Memory B cell (primary cell): ENCODE measurements at regions not wholly inside any gene's neighbourhood (a gene's known extent, or its start where the extent isn't known, plus 50 kb on each side); places are given as distances from the start of the nearest gene placed in this dataset.

Experiments used
- ATAC-seq: fragments of 150-1000 bp; cut with Tn5 transposase; 2 replicates; pipeline ENCODE4 v1.10.0; 2021; ENCODE audit warnings: low read depth, mild to moderate bottlenecking, moderate library complexity
- DNase-seq, 2 donors: peaks; one replicate each; pipeline ENCODE4 v3.0.0; 2022; ENCODE audit warnings: low spot score in 2 of 2
- H3K27ac Mint-ChIP-seq: one replicate; pipeline ENCODE4 v1.8.0; 2022; ENCODE audit warnings: mild to moderate bottlenecking, moderate library complexity, mixed read lengths
- H3K27me3 Mint-ChIP-seq: one replicate; pipeline ENCODE4 v1.8.0; 2022; ENCODE audit warnings: mixed read lengths
- H3K36me3 Mint-ChIP-seq: one replicate; pipeline ENCODE4 v1.8.0; 2022; ENCODE audit warnings: mild to moderate bottlenecking, mixed read lengths
- H3K4me1 Mint-ChIP-seq: one replicate; pipeline ENCODE4 v1.8.0; 2022; ENCODE audit warnings: mixed read lengths
- H3K4me3 Mint-ChIP-seq: one replicate; pipeline ENCODE4 v1.8.0; 2022; ENCODE audit warnings: mild to moderate bottlenecking, moderate library complexity, mixed read lengths
- H3K9me3 Mint-ChIP-seq: one replicate; pipeline ENCODE4 v1.8.0; 2022; ENCODE audit warnings: mixed read lengths

DNA sequence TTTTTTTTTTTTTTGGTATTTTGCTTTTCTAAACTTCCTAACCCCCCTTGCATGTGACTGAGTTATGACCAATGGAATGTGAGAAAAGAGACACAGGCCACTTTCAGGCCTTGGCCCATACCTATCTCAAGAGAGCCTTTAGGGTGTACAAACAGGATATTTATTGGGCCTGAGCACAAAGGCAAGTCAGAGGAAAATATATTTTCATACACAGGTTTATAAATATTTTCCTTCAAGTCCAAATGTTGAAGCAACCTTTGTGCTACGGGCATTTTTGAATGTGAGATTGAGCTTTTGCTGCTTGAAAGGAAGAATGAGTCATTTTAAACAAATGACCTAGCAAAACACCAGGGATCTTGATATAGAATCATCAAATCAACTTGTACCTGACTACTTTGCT, 228.6 kb upstream of the E2F7 start:
- Mint-ChIP-seq H3K36me3 (no peaks in the 10 kb centered on the region), H3K4me1 (no peaks in the 10 kb centered on the region), H3K4me3 (no peak overlapping the region), H3K27ac (no peak overlapping the region), H3K27me3 (no peaks in the 10 kb centered on the region), H3K9me3 (peaks cover 8% of the 10 kb centered on the region)
- ATAC-seq: no peak
- no peak for DNase-seq

DNA sequence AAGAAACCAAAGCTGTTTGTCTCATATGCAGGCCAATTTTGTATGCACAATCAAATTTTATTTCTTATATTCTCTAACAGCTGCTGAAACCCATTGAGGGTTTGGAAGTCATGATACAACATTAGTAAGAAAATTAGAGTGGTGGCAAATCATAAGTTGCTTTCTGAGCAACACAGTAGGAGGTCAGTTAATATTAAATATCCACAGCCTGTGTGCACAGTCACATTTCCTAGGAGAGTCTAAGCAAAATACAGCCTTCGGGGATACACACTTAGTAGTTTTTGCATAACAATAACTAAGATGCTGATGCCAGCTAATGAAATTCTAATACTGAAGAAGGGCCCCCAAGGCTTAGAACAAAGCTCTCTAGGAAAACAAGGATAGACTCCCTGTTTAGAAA, 209.6 kb upstream of the E2F7 start:
- no peak for DNase-seq
- no peak overlapping the region for H3K27ac Mint-ChIP-seq
- H3K36me3 Mint-ChIP-seq: no peaks in the 10 kb centered on the region
- no peaks in the 10 kb centered on the region for H3K9me3 Mint-ChIP-seq
- no peak for ATAC-seq
- H3K4me1 Mint-ChIP-seq: no peaks in the 10 kb centered on the region
- H3K4me3 Mint-ChIP-seq: no peak overlapping the region
- no peaks in the 10 kb centered on the region for H3K27me3 Mint-ChIP-seq

DNA sequence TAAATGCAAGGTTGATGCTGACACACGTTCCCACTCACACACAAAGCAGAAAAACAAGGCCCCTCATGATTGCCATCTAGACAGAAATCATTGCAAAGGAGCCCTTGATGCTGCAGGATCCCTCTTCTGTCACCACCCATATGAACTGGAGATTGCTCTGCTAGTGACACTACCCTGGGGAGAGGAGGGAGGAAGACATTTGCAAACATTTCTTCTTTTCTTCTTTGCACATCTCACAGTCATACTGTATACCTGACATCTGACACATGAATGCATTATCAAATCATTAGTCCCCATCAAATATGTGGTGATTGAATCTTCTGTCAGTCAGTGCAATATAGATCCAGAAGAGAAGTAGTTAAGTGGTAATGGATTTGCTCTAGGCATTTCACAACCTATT, 208.5 kb upstream of the E2F7 start:
- Mint-ChIP-seq H3K4me3 (no peak overlapping the region), H3K27ac (no peak overlapping the region), H3K27me3 (no peaks in the 10 kb centered on the region), H3K4me1 (no peaks in the 10 kb centered on the region), H3K36me3 (no peaks in the 10 kb centered on the region), H3K9me3 (no peaks in the 10 kb centered on the region)
- ATAC-seq: no peak
- DNase-seq: no peak

DNA sequence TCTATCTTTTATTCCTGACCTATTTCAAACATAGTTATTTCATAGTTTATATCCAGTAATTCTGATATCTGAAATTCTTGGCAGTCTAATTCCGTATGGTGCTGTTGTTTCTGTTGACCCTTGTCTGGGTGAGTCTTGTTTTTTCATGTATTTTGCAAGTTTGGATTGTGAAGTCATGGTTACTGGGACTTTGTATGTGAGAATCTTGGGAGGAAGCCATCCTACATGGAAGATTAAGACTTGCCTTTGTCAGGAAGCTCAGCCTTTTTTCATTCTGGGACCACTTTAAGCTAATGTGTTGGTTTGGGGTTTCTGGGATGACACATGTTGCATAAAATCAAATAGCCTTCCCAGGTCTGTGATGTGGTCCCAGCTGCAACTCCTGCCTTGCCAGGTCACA, 191.6 kb upstream of the E2F7 start:
- Mint-ChIP-seq H3K4me1 (no peaks in the 10 kb centered on the region), H3K36me3 (no peaks in the 10 kb centered on the region), H3K27ac (no peak overlapping the region), H3K9me3 (peaks cover 4% of the 10 kb centered on the region), H3K27me3 (no peaks in the 10 kb centered on the region), H3K4me3 (no peak overlapping the region)
- no peak for DNase-seq
- ATAC-seq: no peak

DNA sequence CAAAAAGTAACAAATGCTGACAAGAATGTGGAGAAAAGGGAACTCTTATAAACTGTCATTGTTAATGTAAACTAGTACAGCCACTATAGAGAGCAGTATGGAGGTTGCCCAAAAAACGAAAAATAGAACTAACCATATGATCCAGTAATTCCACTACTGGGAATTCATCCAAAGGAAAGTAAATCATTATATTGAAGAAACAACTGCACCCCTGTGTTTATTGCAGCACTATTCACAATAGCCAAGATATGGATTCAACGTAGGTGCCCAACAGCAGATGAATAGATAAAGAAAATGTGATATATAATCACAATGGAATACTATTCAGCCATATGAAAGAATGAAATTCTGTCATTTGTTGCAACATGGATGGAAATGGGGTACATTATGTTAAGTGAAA, 188.0 kb upstream of the E2F7 start:
- H3K27me3 Mint-ChIP-seq: peaks cover 3% of the 10 kb centered on the region
- peaks cover 1% of the 10 kb centered on the region for H3K9me3 Mint-ChIP-seq

DNA sequence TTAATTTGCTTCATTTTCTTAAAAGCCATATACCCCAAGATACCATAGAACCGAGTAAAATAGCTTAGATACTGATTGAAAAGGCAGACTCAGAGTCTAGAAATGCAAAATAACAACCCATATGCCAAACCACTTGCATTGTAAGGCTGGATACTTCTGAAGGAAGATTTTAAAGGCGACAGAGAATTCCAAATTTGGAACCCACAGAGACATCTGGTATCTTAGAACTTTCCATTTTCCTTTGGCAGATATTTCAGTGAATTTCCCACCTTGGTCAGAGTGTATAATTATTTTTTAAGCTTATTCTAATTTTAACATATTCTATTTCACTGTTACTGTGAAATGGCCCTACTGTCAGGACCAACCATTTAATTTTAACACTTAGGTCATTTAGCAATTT, 186.4 kb upstream of the E2F7 start:
- Mint-ChIP-seq H3K4me3 (no peak overlapping the region), H3K36me3 (no peaks in the 10 kb centered on the region), H3K4me1 (no peaks in the 10 kb centered on the region), H3K27me3 (peaks cover 3% of the 10 kb centered on the region), H3K27ac (no peak overlapping the region), H3K9me3 (no peaks in the 10 kb centered on the region)
- ATAC-seq (no peak), DNase-seq (no peak)

More for the DNA sequence above, 188.0 kb upstream of the E2F7 start:
- ATAC-seq: no peak
- Mint-ChIP-seq H3K36me3 (no peaks in the 10 kb centered on the region), H3K4me1 (no peaks in the 10 kb centered on the region), H3K4me3 (no peak overlapping the region), H3K27ac (no peak overlapping the region)
- DNase-seq: no peak

DNA sequence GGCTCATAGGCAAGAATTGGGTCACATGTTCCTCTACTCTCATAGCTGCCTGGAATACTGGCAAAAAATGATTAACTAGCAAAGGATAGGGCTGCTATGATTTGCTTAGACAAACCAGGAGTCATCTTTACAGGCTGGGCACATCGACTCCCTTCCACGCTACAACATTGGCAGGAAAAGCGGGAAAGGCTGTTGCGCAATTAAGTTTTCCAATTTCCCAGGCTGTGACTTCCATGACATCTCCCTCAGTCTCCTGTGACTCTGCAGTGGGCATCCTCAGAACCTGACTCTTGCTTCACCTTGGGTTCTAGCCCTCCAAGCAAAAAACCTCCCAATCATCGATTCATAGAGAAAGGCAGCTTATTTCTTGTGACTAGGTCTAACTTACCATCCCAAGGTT, 184.5 kb upstream of the E2F7 start:
- H3K4me3 Mint-ChIP-seq: no peak overlapping the region
- ATAC-seq: no peak
- no peaks in the 10 kb centered on the region for H3K4me1 Mint-ChIP-seq

DNA sequence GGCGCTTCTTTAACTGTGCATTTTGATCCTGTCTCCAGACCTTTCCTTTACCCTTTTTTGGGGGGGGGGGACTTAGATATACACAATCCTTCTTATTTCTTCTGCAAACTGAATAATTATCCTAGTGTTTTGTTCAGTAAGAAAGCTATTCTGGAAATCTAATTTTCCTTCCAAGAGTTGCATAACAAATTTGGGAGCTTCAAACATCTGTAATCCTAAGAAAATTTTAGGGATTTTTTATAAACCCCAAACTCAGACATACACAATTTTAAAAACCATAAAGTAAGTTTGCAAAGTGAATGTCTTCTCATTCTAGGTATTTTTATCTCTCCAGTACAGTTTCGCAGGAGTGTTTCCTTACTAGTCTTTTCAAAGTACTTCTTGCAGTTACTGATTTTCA, 182.7 kb upstream of the E2F7 start:
- DNase-seq (no peak), ATAC-seq (no peak)
- Mint-ChIP-seq H3K27me3 (peaks cover 3% of the 10 kb centered on the region), H3K4me1 (no peaks in the 10 kb centered on the region), H3K27ac (no peak overlapping the region), H3K4me3 (no peak overlapping the region), H3K9me3 (no peaks in the 10 kb centered on the region), H3K36me3 (no peaks in the 10 kb centered on the region)

More for the DNA sequence above, 184.5 kb upstream of the E2F7 start:
- Mint-ChIP-seq H3K27me3 (peaks cover 3% of the 10 kb centered on the region), H3K36me3 (no peaks in the 10 kb centered on the region), H3K9me3 (no peaks in the 10 kb centered on the region), H3K27ac (no peak overlapping the region)
- no peak for DNase-seq

DNA sequence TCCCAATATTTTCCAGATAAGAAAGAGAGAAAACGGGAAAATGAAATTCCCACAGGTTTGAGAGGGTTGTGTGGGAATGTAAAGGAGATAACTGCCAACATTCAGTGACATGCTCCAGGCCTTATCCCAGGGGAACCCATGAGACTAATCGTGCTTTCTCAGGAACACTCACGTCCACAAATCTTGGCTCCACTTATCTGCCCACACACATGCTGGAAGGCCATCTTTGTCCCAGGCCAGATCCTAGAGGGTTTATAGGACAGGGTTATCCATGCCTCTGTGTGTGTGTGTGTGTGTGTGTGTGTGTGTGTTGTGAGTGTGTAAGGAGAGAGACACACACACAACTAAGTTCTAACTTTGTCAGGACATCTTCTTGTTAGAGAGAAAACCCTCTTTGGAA, 182.2 kb upstream of the E2F7 start:
- peaks cover 3% of the 10 kb centered on the region for H3K27me3 Mint-ChIP-seq
- no peaks in the 10 kb centered on the region for H3K36me3 Mint-ChIP-seq
- DNase-seq (no peak), ATAC-seq (no peak)
- no peaks in the 10 kb centered on the region for H3K4me1 Mint-ChIP-seq
- no peaks in the 10 kb centered on the region for H3K9me3 Mint-ChIP-seq
- H3K27ac Mint-ChIP-seq: no peak overlapping the region
- H3K4me3 Mint-ChIP-seq: no peak overlapping the region

DNA sequence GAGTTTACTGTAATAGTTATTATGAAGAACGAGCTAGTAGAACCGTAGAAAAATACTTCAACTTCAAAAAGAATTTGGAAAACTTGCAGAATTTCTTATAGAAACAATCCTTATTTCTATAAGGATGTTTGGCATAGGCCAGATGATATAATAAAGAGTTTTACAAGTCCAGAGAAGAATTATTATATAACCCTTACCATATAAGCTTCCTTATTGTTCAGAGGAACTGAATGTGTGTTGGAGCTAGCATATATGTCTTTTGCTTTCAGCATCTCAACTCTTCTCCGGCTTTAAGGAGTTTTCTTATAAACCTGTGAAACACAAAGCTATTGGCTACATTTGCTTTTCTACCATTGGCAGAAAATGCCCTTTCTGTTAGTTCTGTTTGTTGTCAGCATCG, 178.0 kb upstream of the E2F7 start:
- no peaks in the 10 kb centered on the region for H3K9me3 Mint-ChIP-seq
- no peaks in the 10 kb centered on the region for H3K4me1 Mint-ChIP-seq
- DNase-seq (no peak), ATAC-seq (no peak)
- no peaks in the 10 kb centered on the region for H3K27me3 Mint-ChIP-seq
- no peak overlapping the region for H3K27ac Mint-ChIP-seq
- no peak overlapping the region for H3K4me3 Mint-ChIP-seq
- no peaks in the 10 kb centered on the region for H3K36me3 Mint-ChIP-seq

DNA sequence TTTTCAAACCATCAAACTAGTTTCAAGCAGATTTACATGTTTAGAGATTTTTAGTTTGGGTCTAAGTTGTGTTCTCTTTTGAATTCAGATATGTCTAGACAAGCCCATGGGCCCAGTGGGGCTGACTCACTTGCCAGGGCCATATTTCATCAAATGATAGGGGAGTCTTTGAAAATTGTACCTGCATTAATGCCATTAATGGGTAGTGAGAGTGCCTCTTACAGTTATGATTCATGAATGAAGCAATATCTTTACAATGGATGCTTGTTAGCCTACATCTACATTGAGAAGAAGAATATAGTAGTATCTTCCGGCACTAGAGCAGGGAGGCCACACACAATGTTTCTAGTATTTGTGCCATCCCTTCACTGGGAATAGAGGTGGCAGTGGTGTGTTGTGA, 174.2 kb upstream of the E2F7 start:
- Mint-ChIP-seq H3K4me1 (no peaks in the 10 kb centered on the region), H3K4me3 (no peak overlapping the region), H3K27ac (no peak overlapping the region), H3K9me3 (no peaks in the 10 kb centered on the region), H3K36me3 (no peaks in the 10 kb centered on the region), H3K27me3 (no peaks in the 10 kb centered on the region)
- ATAC-seq: no peak
- no peak for DNase-seq

DNA sequence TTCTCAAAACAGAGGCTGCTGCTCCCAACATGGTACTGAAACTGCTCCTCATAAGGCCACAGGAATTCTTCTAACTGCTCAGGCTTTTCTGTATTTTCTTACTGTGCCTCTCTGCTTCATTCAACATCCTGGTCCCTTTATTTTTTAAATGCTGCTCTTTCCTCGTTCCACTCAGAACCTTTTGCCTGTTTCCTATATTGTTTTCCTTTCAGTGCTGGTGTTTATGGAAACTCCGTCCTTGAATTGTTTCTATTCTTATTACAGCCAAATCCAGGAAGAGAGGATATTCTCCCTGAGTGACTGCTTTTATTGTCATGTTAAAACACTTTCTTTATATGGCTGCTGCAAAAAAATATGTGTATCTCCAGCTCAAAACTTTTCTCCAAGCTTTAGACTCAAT, 173.0 kb upstream of the E2F7 start:
- ATAC-seq: no peak
- Mint-ChIP-seq H3K4me3 (no peak overlapping the region), H3K9me3 (no peaks in the 10 kb centered on the region), H3K36me3 (no peaks in the 10 kb centered on the region), H3K4me1 (no peaks in the 10 kb centered on the region), H3K27me3 (no peaks in the 10 kb centered on the region), H3K27ac (no peak overlapping the region)
- DNase-seq: no peak

DNA sequence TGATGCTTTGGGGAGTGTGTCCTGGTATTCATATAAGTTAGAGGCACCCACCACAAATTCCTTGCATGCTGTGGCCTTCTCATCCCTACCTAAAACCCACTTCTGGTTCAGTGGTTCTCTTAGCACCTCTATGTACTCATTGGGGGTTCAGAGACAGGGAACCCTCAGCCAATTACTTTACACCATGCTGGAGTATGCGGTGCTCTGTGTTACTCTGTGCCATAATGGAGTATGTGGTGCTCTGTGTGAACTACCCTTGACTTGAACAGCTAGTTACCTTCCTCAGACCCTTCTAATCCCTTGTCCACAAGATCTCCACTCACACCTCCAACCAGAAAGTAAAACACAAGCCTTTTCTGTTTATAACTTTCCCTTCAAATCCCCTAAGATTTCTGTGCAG, 172.5 kb upstream of the E2F7 start:
- DNase-seq (no peak), ATAC-seq (no peak)
- H3K27ac Mint-ChIP-seq: no peak overlapping the region
- H3K36me3 Mint-ChIP-seq: no peaks in the 10 kb centered on the region
- no peaks in the 10 kb centered on the region for H3K4me1 Mint-ChIP-seq
- H3K27me3 Mint-ChIP-seq: peaks cover 1% of the 10 kb centered on the region
- no peaks in the 10 kb centered on the region for H3K9me3 Mint-ChIP-seq
- no peak overlapping the region for H3K4me3 Mint-ChIP-seq

DNA sequence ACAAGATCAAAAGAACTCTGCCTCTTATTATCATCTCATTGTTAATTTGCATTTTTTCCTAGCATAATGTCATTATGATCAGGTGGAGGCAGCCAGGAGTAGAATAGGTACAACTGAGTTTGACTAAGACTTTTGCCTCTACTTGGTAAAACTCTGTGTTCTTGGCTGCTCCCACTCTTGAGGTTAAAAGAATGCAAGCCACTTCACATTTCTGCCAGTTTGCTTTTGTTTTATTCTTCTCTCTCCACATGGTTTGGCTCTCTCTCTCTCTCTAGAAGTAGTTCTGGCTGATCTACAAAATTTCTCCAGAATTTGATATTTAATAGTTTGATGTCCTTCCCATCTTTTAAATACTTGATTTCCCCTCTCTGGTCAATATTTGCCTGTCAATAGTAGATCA, 170.7 kb upstream of the E2F7 start:
- Mint-ChIP-seq H3K4me1 (no peaks in the 10 kb centered on the region), H3K4me3 (no peak overlapping the region), H3K27me3 (peaks cover 1% of the 10 kb centered on the region), H3K36me3 (no peaks in the 10 kb centered on the region), H3K27ac (no peak overlapping the region), H3K9me3 (no peaks in the 10 kb centered on the region)
- no peak for DNase-seq
- no peak for ATAC-seq

DNA sequence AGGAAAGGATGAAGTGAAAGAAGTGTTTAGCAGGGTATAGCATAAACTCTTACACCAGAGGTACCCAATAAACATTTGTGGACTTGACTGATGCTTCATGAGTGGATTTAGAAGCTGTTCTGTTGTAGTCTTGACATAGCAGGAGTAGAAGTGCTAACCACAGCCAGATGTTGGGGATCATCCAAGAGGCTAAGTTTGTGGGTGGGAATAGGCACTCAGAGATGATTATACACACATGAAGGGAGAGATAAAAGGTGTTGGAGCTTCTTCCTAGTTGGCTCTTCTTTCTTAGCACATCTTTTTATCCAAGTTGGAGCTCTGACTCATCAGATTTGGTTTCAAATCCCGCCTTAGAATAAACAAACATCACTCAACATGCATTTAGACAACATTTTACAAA, 166.7 kb upstream of the E2F7 start:
- Mint-ChIP-seq H3K36me3 (no peaks in the 10 kb centered on the region), H3K9me3 (no peaks in the 10 kb centered on the region), H3K27ac (no peak overlapping the region), H3K4me3 (no peak overlapping the region), H3K27me3 (peaks cover 1% of the 10 kb centered on the region), H3K4me1 (no peaks in the 10 kb centered on the region)
- no peak for ATAC-seq
- DNase-seq: no peak

DNA sequence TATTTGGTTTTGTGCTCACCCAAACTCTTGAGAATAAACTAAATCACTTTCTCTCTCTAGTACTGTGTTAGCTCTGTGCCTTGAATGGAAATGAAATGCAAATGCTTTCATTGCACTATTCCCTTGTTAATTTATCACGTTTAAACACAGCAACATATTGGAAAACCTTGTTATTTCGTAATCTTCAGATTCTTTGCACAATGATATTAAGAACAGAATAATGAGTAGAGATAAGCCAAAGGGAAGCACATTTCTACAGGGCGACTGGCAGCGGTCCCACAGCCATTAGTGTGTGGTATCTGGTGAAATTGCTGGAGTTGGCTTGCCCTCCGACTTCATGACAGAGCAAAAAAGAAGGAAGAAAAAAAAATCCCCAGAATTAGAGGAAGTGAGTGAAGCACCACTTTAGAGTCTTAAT, 166.1 kb upstream of the E2F7 start:
- H3K27me3 Mint-ChIP-seq: peaks cover 1% of the 10 kb centered on the region
- no peaks in the 10 kb centered on the region for H3K36me3 Mint-ChIP-seq
- no peaks in the 10 kb centered on the region for H3K4me1 Mint-ChIP-seq
- DNase-seq (no peak), ATAC-seq (no peak)
- no peak overlapping the region for H3K4me3 Mint-ChIP-seq
- H3K27ac Mint-ChIP-seq: no peak overlapping the region
- H3K9me3 Mint-ChIP-seq: no peaks in the 10 kb centered on the region
